OCI-LY3 (cell line): ENCODE measurements at regions not wholly inside any gene's neighbourhood (a gene's known extent, or its start where the extent isn't known, plus 50 kb on each side); places are given as distances from the start of the nearest gene placed in this dataset.

Experiments
- H2AFZ ChIP-seq: fragments of 200-600, 300-600 bp; shearing (Covaris generic); 2 replicates; pipeline ENCODE4 v1.6.0; 2014; ENCODE audit warnings: antibody characterized with exemption, low read depth, low read length
- H3K27ac ChIP-seq: fragments of 200-600, 300-600 bp; sonication (generic); 2 replicates; pipeline ENCODE4 v1.5.1; 2014; ENCODE audit warnings: mild to moderate bottlenecking, low read length, moderate library complexity, mixed read lengths
- H3K27me3 ChIP-seq: fragments of 200-600, 300-600 bp; sonication (generic); 2 replicates; pipeline ENCODE4 v1.6.1; 2014; ENCODE audit warnings: low read depth, low read length, mixed read lengths
- H3K36me3 ChIP-seq: fragments of 200-600, 300-600 bp; sonication (generic); replicated peaks from 2 replicates; pipeline ENCODE3; 2014; ENCODE audit warnings: low read depth, low read length, mixed read lengths
- H3K4me1 ChIP-seq: fragments of 300-600, 200-600 bp; sonication (generic); 2 replicates; pipeline ENCODE4 v1.6.1; 2014; ENCODE audit warnings: low read length, mixed read lengths
- H3K4me2 ChIP-seq: fragments of 200-600, 300-600 bp; sonication (generic); 2 replicates; pipeline ENCODE4 v1.6.1; 2014; ENCODE audit warnings: low read length, mixed read lengths
- H3K4me3 ChIP-seq: fragments of 300-600, 200-600 bp; sonication (generic); 2 replicates; pipeline ENCODE4 v1.5.1; 2014; ENCODE audit warnings: antibody characterized with exemption, mild to moderate bottlenecking, low read length, moderate library complexity
- H3K79me2 ChIP-seq: fragments of 300-600, 200-600 bp; shearing (Covaris generic); 2 replicates; pipeline ENCODE4 v1.6.1; 2014; ENCODE audit warnings: mild to moderate bottlenecking, low read length, mixed read lengths
- H3K9ac ChIP-seq: fragments of 300-600, 200-600 bp; shearing (Covaris generic); 2 replicates; pipeline ENCODE4 v1.6.0; 2014; ENCODE audit warnings: mild to moderate bottlenecking, low read length, moderate library complexity
- H3K9me3 ChIP-seq: fragments of 200-600, 300-600 bp; shearing (Covaris generic); 2 replicates; pipeline ENCODE4 v1.6.1; 2014; ENCODE audit warnings: low read length, mixed read lengths; ENCODE audit not compliant: insufficient read depth
- H4K20me1 ChIP-seq: fragments of 200-600, 300-600 bp; sonication (generic); 2 replicates; pipeline ENCODE4 v1.6.1; 2016; ENCODE audit warnings: low read length, mixed read lengths; ENCODE audit not compliant: insufficient read depth
- EZH2phosphoT487 ChIP-seq: fragments of 200-600 bp; shearing (Covaris generic); IDR thresholded peaks from 2 replicates; pipeline ENCODE4 v1.6.1; 2018; ENCODE audit warnings: antibody characterized with exemption, mixed run types, low read depth
- TF ChIP-seq, protein P1 (sequence below): fragments of 200-600, 300-600 bp; sonication (generic); IDR thresholded peaks from 2 replicates; pipeline ENCODE4 v1.5.1; 2014; ENCODE audit warnings: antibody characterized with exemption, low read length, low read depth

GRCh38 chr7:124667312-124668153 lies 98.1 kb downstream of the GPR37 start:
- peaks cover 13% of the 10 kb centered on the region for H3K4me1 ChIP-seq
- H3K27me3 ChIP-seq: no peaks in the 10 kb centered on the region
- no peak for TF ChIP-seq EZH2phosphoT487
- TF ChIP-seq, protein P1, sequence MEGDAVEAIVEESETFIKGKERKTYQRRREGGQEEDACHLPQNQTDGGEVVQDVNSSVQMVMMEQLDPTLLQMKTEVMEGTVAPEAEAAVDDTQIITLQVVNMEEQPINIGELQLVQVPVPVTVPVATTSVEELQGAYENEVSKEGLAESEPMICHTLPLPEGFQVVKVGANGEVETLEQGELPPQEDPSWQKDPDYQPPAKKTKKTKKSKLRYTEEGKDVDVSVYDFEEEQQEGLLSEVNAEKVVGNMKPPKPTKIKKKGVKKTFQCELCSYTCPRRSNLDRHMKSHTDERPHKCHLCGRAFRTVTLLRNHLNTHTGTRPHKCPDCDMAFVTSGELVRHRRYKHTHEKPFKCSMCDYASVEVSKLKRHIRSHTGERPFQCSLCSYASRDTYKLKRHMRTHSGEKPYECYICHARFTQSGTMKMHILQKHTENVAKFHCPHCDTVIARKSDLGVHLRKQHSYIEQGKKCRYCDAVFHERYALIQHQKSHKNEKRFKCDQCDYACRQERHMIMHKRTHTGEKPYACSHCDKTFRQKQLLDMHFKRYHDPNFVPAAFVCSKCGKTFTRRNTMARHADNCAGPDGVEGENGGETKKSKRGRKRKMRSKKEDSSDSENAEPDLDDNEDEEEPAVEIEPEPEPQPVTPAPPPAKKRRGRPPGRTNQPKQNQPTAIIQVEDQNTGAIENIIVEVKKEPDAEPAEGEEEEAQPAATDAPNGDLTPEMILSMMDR: no peak
- no peak overlapping the region for H2AFZ ChIP-seq
- H3K36me3 ChIP-seq: no peaks in the 10 kb centered on the region
- H3K9me3 ChIP-seq: no peaks in the 10 kb centered on the region
- H3K27ac ChIP-seq: no peak overlapping the region
- H4K20me1 ChIP-seq: no peaks in the 10 kb centered on the region
- no peak overlapping the region for H3K4me3 ChIP-seq
- H3K9ac ChIP-seq: no peak overlapping the region
- H3K79me2 ChIP-seq: no peaks in the 10 kb centered on the region
- H3K4me2 ChIP-seq: peak overlapping the region; percentile 3; the same call in 1 of the 2 replicates

GRCh38 chr7:124662937-124663336 lies 102.7 kb downstream of the GPR37 start:
- TF ChIP-seq EZH2phosphoT487: no peak
- TF ChIP-seq, protein P1: peak; percentile 29
- Histone ChIP-seq H2AFZ (peak overlapping the region; percentile 69; the same call in 1 of the 2 replicates), H3K4me2 (peak overlapping the region; percentile 40), H3K79me2 (no peaks in the 10 kb centered on the region), H3K36me3 (no peaks in the 10 kb centered on the region), H3K9me3 (no peaks in the 10 kb centered on the region), H3K27ac (no peak overlapping the region), H4K20me1 (no peaks in the 10 kb centered on the region), H3K9ac (0 out of 2 replicates have a peak overlapping the region, but pooled peaks have one; percentile 13), H3K4me1 (peaks cover 13% of the 10 kb centered on the region), H3K4me3 (peak overlapping the region; percentile 41), H3K27me3 (no peaks in the 10 kb centered on the region)

GRCh38 chr7:124662372-124662771 lies 103.2 kb downstream of the GPR37 start:
- H3K4me3 ChIP-seq: peak overlapping the region; percentile 41
- peaks cover 7% of the 10 kb centered on the region for H3K4me1 ChIP-seq

DNA sequence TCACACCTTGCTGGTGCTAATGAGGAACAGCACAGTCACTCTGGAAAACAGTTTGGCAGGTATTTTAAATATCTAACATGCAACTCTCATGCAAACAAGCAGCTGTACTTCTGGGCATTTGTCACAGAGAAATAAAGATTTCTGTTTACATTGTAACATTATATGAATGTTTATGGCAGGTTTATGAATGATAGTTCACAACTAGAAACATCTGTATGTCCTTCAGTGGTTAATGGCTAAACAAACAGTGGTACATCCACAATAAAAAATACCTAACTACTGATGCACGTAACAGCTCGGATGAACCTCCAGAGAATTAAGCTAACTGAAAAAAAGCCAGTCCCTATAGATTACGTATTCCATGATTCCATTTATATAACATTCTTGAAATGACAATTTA lies 109.6 kb downstream of the GPR37 start:
- H3K4me1 ChIP-seq: no peaks in the 10 kb centered on the region

More at GRCh38 chr7:124662372-124662771, 103.2 kb downstream of the GPR37 start:
- Histone ChIP-seq H3K9me3 (no peaks in the 10 kb centered on the region), H3K79me2 (no peaks in the 10 kb centered on the region), H3K9ac (0 out of 2 replicates have a peak overlapping the region, but pooled peaks have one; percentile 13), H3K4me2 (peak overlapping the region; percentile 40), H3K27me3 (no peaks in the 10 kb centered on the region), H3K27ac (no peak overlapping the region), H3K36me3 (no peaks in the 10 kb centered on the region), H4K20me1 (no peaks in the 10 kb centered on the region), H2AFZ (peak overlapping the region; percentile 69; the same call in 1 of the 2 replicates)
- no peak for TF ChIP-seq EZH2phosphoT487
- TF ChIP-seq, protein P1: no peak

More for the DNA sequence above, 109.6 kb downstream of the GPR37 start:
- Histone ChIP-seq H3K27ac (no peak overlapping the region), H3K4me2 (no peak overlapping the region), H3K27me3 (no peaks in the 10 kb centered on the region), H4K20me1 (no peaks in the 10 kb centered on the region), H3K4me3 (no peak overlapping the region), H2AFZ (no peak overlapping the region), H3K36me3 (no peaks in the 10 kb centered on the region), H3K79me2 (no peaks in the 10 kb centered on the region), H3K9ac (no peak overlapping the region), H3K9me3 (no peaks in the 10 kb centered on the region)
- TF ChIP-seq EZH2phosphoT487: no peak
- TF ChIP-seq, protein P1: no peak
